Tongue (tissue), 1 donor: ENCODE measurements at regions not wholly inside any gene's neighbourhood (a gene's known extent, or its start where the extent isn't known, plus 50 kb on each side); places are given as distances from the start of the nearest gene placed in this dataset.
A peak's percentile ranks its signal among the peaks of the same experiment; 100 is the strongest.
"Not testable (repeated sequence)": the region's sequence is repeated elsewhere in the genome, so short reads cannot be mapped to it uniquely, and the experiment has no call there.

ENCODE experiments used
- DNase-seq: peaks from one replicate; pipeline ENCODE4 v3.0.0-alpha.2; 2015

DNA sequence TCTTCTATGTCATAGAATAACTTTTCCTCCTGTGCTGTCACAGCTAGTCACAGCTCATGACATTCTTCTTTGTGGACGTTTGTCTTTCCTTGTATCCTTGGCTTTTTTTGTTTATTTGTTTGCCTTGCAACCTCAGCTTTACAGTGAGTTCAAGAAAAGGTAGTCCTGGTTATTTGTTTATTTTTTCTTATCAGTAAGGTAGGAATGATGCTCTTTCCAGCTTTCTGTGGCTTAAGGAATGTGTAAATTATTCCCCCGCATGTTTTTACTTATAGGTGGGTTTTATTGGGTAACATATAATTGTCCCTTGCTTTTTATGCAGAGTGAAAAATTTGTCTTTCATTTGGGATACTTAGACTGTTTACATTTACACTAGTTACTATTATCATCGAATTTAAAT, 1673.6 kb upstream of the FLRT2 start:
- no peak for DNase-seq

DNA sequence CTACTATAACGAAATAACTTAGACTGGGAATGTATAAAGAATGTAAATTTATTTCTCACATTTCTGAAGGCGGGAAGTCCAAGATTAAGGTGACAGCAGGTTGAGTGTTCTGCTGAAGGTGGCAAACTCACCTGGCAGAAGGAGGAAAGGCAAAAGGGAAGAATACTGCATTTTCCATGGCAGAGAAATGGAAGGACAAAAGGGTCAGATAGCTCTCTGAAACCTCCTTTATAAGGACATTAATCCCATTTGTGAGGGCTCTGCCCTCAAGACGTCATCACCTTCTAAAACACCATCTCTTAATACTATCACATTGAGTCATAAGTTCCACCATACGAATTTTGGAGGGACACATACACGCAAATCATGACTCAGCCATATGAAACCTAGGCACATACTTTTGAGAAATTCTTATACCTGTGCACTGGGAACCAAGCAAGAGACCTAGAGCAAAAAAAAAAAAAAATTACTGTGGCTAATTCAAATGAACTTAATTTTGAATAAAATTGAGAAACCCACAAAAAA, 1669.3 kb upstream of the FLRT2 start:
- no peak for DNase-seq

DNA sequence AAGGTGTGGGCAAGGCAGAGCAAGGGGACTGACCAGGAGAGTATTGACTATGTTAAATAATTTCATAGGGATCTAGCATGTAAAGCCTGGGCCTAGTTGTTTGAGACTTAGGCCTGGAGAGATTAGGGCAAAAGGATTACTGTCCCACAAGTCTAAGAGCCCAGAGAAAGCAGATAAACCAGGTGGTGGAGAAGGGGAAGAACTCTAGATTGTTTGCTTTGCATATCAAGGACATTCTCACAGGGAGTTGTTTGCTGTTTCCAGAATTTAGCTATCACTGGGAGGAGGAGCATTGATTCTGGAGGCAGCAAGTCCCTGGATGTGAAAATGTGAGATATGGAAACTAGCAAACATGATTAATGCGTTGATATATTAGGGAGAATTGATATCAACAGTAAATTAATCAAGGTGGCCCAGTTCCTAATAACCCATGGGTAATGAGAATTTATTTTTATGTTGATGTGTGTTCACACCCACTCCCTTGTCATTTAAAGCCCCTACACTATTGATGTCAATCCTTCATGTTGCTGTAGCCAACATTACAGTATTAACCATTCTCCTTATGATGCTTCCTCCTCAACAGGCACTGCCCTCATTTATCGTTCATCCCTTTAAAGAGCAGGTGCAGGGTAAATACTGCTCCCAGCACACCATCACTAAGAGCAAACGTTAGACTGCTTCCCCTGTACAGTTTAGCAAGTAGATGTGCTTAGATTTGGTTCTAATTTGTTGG, 1666.7 kb upstream of the FLRT2 start:
- no peak for DNase-seq

DNA sequence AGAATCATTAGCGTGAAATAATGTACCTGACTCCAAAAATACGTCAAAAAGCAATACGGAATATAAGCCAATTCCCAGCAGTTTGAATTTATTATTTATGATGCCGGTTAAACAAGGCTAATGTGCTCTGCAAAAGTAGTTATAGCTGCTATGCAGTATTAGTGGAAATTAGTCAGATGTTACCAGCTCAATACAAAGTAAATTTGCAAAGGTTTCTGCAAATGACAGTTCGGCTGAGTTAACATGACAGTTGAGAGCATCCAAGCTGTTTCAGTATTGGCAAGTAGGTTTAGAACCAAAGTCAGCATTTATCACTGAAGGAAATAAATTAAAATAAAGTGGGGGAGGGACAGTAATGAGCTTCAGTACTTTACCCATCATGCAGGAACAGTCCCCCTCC, 1665.8 kb upstream of the FLRT2 start:
- DNase-seq, result no peak

DNA sequence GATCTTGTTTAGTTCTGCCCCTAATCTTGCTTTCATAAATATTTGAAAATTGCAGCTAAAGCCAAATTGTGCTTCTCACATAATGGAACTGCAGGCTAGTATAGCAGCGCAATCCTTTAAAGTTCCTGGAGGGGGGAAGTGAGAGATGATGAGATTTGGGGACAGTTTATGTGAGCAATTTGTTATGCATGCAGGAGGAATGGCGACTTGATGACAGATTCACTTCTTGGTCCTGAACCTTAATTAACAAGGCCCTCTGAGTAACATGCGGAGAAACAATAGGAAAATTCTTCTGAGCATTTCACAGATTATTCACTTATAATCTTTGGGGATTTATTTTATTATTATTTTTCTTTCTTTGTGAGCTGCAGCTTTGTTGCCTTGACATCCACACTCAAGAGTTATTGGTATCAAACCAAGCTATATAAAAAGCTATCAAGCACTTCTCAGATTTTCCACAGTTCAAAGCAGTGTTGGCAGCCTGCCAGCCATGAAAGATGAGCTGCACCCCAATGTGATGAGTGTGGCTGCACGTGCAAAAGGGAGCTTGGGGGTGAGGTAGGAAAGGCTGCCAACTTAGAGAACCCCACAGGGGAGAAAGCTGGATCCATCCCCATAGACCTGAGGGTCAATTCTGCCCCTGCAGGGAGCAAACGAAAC, 1662.2 kb upstream of the FLRT2 start:
- DNase-seq, result peak; percentile 73

DNA sequence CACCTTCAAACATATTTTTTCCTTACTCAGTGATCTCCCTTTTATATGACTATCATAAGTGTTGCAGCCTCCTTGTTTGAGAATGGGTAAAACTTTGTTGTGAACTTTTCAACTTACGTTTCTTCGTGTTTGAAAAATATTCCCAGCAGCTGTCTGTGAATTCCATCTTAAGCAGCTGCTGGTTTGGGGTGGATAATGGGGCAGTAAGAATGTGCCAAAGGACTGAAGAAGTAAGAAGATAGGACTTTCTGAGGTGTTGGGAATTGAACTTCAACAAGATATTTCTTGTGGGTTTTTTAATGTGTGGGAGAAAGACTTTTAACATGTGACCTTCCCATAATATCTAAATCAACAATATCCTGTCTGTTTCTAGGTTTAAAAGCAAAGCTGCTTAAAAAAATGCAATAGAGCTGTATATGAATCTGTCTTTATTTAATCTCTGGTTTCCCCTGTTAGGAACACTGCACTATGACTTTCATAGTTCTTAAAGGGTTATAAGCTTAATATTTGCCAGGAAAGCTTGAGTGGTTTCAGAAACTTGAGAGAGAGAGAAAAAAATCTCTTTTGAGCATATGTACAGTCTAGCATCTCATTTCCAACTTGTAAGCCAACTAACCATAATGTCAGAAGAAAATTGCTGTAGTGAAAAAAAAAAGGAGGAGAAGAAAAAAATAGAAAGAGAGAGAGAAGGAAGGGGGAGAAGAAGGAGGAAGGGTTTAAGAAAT, 1659.2 kb upstream of the FLRT2 start:
- DNase-seq, result peak; percentile 74

DNA sequence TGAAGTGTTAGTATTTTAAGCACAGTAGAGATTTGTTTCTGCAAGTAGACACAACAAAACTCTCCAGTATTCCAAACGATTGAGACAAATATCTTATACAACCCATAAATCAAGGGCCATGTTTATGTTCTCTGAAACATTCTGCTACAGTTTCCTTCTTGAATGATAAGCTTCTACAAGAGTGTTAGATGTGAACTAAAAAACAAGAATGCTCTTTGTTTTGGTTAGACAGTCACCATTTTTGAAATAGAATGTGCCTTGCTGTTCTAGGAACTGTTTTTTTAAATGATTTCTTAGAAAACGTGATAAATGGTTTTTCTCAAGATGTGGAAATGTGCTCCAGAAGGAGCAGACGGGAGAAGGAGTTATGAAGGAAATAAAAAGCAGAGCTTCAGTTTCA, 1656.3 kb upstream of the FLRT2 start:
- no peak for DNase-seq

DNA sequence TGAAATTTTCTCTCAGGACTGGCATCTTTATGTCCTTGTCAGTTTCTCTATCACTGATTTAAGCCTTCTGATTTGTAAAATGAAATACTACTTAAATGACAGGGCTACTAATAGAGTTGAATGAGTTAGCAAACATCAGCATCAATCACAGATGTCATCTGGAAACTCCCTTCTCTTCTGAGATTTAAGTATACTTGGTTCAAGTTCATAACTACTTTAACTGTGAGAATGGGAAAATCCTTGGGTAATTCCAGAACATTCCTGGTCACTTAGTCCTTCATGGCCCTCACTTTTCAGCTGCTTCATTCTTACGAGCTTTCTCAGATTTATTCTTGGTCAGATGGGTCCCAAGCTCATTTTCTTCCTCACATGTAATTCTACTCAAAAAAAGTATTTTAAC, 1655.3 kb upstream of the FLRT2 start:
- no peak for DNase-seq

DNA sequence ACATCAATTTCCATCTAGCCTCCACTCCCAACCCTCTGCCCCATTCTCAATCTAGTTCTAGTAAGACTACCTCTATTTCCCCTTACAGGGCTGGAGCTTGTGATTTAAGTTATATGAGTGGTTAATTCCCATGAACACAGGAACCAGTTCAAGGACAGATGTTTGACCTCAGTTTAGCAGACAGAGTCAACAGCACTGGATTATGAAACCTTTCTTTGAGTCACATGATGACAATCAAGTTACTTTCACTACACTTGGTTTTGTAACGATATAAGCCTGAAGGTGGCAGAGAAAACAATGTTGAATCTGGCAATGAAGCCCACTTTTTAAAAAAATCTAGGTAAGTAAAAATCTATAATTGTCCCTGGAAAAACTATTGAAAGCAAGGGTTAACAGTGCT, 1646.2 kb upstream of the FLRT2 start:
- DNase-seq, result no peak

DNA sequence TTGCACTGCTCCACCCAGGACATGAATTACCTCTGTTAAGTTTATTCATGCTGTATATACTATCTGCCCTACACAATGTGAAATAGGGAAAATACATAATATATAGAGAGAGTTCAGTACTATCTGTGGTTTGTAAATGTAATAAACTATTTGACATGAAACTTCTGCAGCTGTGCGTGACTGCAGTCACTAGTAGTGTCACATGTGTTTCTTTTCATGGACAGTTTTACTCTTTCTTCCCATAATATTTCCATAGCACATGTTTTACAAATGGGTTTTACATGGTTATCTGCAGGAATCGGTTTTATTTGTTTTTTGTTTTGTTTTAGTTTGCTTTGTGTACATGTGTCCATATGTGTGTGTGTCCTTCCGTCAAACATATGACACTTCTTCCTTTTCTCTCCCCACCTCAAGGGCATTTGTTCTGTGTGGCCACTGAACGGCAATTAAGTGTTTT, 1644.1 kb upstream of the FLRT2 start:
- no peak for DNase-seq

DNA sequence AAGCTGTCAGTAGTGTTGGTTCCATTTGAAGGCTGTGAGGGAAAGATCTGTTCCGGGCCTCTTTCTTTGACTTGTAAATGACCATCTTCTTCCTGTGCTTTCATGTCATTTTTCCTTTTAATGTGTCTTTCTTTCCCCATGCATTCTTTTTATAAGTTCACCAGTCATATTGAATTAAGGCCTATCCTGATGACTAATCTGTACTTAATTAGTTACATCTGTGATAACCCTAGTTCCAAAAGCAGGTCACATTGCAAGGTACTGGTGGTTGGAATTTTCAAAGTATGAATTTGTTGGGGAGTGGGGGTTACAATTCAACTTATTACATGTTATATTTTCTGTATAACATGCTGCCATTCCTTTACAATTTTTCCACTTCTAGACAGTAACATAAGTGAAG, 1642.1 kb upstream of the FLRT2 start:
- no peak for DNase-seq

DNA sequence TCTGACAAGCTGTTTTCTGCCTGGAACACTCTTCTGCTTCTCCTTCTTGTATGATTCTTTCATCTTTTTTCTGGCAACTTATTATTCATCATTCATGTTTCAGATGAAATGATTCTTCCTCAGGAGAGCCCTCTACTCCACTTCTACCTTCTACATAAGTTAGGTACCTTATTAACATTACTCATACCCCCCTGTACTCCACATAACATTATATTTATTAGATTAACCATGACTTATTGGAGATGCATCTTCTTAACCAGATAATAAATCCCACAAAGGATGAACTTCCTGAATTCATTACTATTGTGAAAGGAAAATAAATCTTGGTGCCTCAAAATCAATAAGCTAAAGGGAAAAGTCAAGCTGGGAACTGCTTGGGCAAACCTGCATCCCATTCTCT, 1636.5 kb upstream of the FLRT2 start:
- no peak for DNase-seq

DNA sequence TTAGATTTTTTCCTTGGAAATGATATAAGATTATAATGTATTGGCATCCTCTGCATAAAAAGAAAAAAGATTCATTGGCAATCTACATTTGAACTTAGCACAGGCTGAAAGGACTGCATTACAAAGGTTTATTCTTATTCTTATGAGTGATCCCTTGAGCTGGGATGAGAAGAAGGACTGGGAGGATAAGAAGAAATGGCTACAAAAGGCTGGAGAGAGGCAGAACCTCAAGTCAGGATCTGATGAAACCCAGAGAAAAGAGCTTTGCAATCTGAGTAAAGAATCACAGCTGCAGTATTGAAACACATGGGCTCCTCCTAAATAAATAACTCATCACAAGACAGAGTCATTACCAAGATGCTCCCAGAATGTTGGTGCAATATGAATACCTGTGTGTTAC, 1635.4 kb upstream of the FLRT2 start:
- DNase-seq, result no peak

DNA sequence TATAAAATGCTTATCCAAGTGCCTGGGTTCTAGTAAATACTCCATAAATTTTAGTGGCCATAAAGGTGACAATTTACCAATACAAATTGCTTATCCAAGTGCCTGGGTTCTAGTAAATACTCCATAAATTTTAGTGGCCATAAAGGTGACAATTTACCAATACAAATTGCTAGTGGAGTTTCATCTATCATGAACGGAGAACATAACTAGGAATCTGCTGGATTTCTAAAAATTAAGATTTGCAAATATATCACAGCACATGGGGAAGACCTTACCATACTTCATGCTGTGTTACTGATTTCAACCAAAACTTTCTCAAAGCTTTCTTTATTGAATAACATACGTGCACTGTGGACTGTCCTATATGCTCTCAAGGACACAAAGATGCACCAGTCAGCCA, 1631.4 kb upstream of the FLRT2 start:
- not testable (repeated sequence) for DNase-seq

DNA sequence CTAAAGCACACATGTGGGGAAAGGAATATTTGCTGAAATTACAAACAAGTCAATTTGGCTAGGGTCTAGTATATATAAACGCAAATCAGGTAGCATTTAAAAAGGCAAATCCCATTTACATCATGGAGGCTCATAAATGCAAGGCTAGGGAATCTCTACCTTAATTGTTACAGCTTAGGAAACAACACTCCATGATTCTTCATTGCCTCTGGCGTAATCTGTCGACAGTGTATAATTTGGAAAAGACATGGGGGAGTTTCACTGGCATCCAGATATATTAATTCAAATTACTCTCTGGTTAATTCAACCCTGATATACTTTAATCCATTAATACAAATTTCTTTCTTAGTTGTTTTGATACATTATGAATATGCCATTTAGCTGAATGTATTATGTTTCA, 1630.2 kb upstream of the FLRT2 start:
- DNase-seq, result no peak

DNA sequence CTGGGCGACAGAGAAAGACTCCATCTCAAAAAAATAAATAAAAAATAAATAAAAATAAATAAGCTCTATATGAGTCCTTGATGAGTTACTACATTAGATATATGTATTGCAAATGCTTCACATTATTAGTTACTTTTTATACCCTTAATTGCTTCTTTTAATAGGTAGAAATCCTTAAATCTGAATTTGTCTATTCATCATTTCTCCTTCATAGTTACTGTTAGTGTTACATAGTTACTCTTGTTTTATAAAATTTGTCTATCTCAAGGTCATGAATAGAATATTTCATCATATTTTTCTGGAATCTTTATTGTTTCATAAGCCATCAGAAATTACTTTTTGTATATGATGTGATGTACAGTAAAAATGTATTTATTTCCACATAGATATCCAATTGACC, 1624.8 kb upstream of the FLRT2 start:
- no peak for DNase-seq

DNA sequence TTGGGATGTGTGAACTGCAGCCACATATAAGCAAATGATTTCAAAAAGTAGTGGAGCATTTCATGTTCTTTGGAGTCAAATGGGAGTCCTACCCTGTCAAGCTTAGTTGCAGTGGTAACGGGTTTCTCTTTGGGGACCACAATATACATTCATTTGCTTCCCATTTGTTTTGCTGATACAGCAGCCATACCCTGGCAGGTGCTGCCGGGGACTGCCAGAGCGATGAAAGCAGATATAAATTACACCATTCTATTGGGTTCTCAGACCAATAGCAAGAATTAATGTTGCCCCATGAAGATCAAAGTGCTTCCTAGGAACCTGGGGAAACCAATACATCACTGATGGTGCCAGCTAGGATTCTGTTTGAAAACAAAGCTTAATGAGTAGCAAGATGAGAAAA, 1621.5 kb upstream of the FLRT2 start:
- no peak for DNase-seq

DNA sequence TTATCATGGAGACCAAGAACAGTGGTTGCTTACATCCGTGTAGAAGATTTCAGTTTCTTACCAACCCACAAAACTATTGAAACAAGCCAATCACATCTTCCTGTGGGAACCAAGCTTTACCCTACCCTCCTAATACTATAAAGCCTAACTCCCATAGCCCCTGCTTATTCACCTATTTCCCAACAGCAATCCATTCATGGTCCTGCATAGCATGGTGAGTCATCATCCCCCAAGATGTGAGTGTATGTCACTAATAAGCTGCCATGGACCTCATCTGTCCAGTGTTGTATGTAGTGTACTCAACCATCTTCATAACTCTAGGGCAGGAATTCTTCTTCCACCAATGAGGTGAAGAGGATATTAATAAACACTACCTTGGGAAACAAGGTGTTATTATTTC, 1620.4 kb upstream of the FLRT2 start:
- no peak for DNase-seq

DNA sequence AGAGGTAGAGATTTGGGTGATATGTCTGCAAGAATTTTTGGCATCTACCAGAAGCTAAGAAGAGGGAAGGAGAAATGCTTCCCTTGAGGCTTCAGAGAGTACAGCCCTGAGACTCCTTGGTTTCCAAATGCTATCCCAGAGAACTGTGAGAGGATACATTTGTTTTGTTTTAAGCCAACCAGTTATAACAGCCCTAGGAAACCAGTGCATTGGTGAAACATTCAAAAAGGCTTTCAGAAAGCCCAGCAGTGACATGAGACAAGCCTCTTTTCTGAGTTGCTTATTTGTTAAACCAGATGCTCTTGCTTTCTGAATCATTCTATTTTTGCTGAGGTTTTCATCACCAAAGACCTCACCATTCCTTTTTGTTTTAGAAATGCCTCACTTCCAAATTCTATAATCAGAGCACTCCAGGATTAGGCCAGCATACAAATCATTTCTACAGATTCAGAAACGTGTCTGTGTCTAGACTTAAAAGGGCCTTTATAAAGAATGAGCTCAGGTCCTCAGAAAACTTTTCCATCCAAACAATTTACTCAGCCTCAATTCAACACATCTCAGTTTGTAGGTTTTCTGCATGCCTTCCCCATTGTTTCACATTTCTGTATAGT, 1617.8 kb upstream of the FLRT2 start:
- DNase-seq, result no peak

DNA sequence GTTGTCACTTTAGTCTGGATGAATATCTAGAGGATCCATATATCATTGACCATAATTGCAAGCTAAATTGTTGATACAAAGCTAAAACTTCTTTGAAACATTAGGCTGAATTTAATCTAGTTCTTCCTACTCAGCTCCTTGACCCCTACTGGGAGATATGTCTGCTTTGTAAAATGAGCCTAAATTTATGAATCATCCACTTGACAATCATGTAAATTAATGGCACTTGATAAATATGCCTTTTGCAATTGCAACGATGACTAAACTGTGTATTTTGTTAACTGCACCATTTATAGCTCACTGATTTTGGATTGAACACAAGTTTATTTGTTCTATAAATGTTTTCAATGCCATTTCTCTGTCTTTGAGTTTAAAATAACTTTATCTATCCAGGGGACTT, 1616.5 kb upstream of the FLRT2 start:
- no peak for DNase-seq

DNA sequence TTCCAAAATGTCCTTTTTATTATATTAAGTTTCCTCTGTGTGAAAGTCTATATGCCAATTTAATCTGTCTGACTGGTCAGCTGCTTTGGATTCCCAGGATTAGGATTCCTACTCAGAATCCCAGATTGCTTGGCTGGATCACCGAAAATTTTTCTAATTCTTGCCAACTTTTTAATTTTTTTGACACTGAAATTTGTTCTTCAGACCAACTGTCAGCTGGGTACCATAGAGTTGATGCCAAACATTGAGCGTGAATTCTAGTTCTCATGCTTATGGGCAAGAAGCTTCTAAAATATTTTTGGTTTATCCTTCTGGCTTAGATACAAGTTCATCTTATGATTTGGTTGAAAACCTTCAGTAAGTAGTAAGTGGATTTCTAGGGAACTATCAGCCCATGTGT, 1611.4 kb upstream of the FLRT2 start:
- peak; percentile 27 for DNase-seq

DNA sequence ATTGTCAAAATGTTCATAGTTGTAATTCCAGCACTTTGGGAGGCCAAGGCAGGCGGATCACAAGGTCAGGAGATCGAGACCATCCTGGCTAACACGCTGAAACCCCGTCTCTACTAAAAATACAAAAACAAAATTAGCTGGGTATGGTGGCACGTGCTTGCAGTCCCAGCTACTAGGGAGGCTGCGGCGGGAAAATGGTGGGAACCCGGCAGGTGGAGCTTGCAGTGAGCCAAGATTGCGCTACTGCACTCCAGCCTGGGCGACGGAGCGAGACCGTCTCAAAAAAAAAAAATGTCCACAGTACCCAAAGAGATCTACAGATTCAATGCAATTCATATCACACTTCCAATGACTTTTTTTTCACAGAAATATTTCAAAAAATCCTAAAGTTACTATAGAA, 1610.3 kb upstream of the FLRT2 start:
- not testable (repeated sequence) for DNase-seq

DNA sequence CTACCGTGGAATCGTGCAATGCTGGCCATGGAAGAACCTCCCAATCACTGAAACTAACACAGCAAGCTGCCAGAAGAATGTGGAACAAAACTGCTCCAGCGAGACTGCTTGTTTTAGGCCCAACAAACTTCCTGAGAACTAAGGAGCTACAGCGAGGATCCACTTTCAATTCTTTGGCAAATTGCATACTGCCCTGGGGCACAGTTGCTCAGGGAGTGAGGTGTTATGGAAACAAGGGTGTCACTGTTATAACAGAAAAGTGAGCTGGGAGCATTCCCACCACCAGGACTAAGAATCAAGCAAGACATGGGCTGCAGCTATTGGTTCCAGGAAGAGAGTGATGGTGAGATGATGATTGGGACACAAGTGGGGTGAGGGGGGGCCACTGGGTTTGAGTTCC, 1606.1 kb upstream of the FLRT2 start:
- DNase-seq, result no peak
